ENCODE measurements at regions not wholly inside any gene's neighbourhood (a gene's known extent, or its start where the extent isn't known, plus 50 kb on each side); places are given as distances from the start of the nearest gene placed in this dataset.

- Histone ChIP-seq H3F3A (ENCODE audit: insufficient read depth, low read length) (no peaks in the 10 kb centered on the region), H3K9me2 (replicated peaks; ENCODE audit: insufficient read depth, low read length) (no peaks in the 10 kb centered on the region), H3K4me1 (ENCODE audit: low read length) (no peaks in the 10 kb centered on the region), H3K36me3 (replicated peaks; ENCODE audit: insufficient read depth, low read length) (no peaks in the 10 kb centered on the region), H3K27ac (ENCODE audit: low read length) (no peak overlapping the region), H3K4me2 (ENCODE audit: low read depth, low read length) (no peak overlapping the region), H3K27me3 (replicated peaks; ENCODE audit: insufficient read depth, low read length) (no peaks in the 10 kb centered on the region), H4K20me1 (ENCODE audit: insufficient read depth, low read length) (no peaks in the 10 kb centered on the region), H3K79me2 (ENCODE audit: low read length) (no peaks in the 10 kb centered on the region), H2AFZ (ENCODE audit: low read length) (no peak overlapping the region), H3K4me3 (ENCODE audit: low read length) (no peak overlapping the region), H3K9me3 (replicated peaks; ENCODE audit: insufficient read depth, low read length) (no peaks in the 10 kb centered on the region), H3K9ac (ENCODE audit: low read length) (no peak overlapping the region)
- DNase-seq = no peak
- TF ChIP-seq EZH2 (optimal IDR thresholded peaks at IDR 0.05; ENCODE audit: low read depth, low read length) (no peak), EZH2phosphoT487 (IDR thresholded peaks at IDR 0.05; ENCODE audit: low read length) (no peak), CTCF (IDR thresholded peaks at IDR 0.05; ENCODE audit: low read length) (no peak)
Measured at GRCh38 chr9:79041266-79041665, 530.5 kb upstream of the TLE4 start.

GRCh38 chr9:79043916-79044315 is 527.8 kb upstream of the TLE4 start:
- no peaks in the 10 kb centered on the region for H3K9me2 ChIP-seq (replicated peaks; ENCODE audit: insufficient read depth, low read length)
- no peaks in the 10 kb centered on the region for H4K20me1 ChIP-seq (ENCODE audit: insufficient read depth, low read length)
- TF ChIP-seq CTCF (IDR thresholded peaks at IDR 0.05; ENCODE audit: low read length) (no peak), EZH2 (optimal IDR thresholded peaks at IDR 0.05; ENCODE audit: low read depth, low read length) (no peak)
- no peaks in the 10 kb centered on the region for H3K36me3 ChIP-seq (replicated peaks; ENCODE audit: insufficient read depth, low read length)
- no peaks in the 10 kb centered on the region for H3F3A ChIP-seq (ENCODE audit: insufficient read depth, low read length)
- no peak for DNase-seq
- no peaks in the 10 kb centered on the region for H3K27me3 ChIP-seq (replicated peaks; ENCODE audit: insufficient read depth, low read length)
- H3K4me2 ChIP-seq (ENCODE audit: low read depth, low read length) = no peak overlapping the region
- no peaks in the 10 kb centered on the region for H3K79me2 ChIP-seq (ENCODE audit: low read length)
- no peaks in the 10 kb centered on the region for H3K4me1 ChIP-seq (ENCODE audit: low read length)
- H3K9ac ChIP-seq (ENCODE audit: low read length) = no peak overlapping the region
- no peak overlapping the region for H2AFZ ChIP-seq (ENCODE audit: low read length)
- H3K4me3 ChIP-seq (ENCODE audit: low read length) = no peak overlapping the region
- H3K9me3 ChIP-seq (replicated peaks; ENCODE audit: insufficient read depth, low read length) = no peaks in the 10 kb centered on the region
- no peak overlapping the region for H3K27ac ChIP-seq (ENCODE audit: low read length)

- Histone ChIP-seq H3F3A (ENCODE audit: insufficient read depth, low read length) (no peaks in the 10 kb centered on the region), H2AFZ (ENCODE audit: low read length) (no peak overlapping the region), H3K9me2 (replicated peaks; ENCODE audit: insufficient read depth, low read length) (no peaks in the 10 kb centered on the region), H3K36me3 (replicated peaks; ENCODE audit: insufficient read depth, low read length) (no peaks in the 10 kb centered on the region), H4K20me1 (ENCODE audit: insufficient read depth, low read length) (no peaks in the 10 kb centered on the region), H3K79me2 (ENCODE audit: low read length) (no peaks in the 10 kb centered on the region), H3K9me3 (replicated peaks; ENCODE audit: insufficient read depth, low read length) (no peaks in the 10 kb centered on the region), H3K27ac (ENCODE audit: low read length) (no peak overlapping the region), H3K4me3 (ENCODE audit: low read length) (no peak overlapping the region), H3K27me3 (replicated peaks; ENCODE audit: insufficient read depth, low read length) (no peaks in the 10 kb centered on the region), H3K4me2 (ENCODE audit: low read depth, low read length) (no peak overlapping the region), H3K4me1 (ENCODE audit: low read length) (no peaks in the 10 kb centered on the region), H3K9ac (ENCODE audit: low read length) (no peak overlapping the region)
- no peak for DNase-seq
- no peak for TF ChIP-seq EZH2 (optimal IDR thresholded peaks at IDR 0.05; ENCODE audit: low read depth, low read length)
- TF ChIP-seq EZH2phosphoT487 (IDR thresholded peaks at IDR 0.05; ENCODE audit: low read length) = no peak
- TF ChIP-seq CTCF (IDR thresholded peaks at IDR 0.05; ENCODE audit: low read length) = no peak
Measured at GRCh38 chr9:79046401-79046800, 525.4 kb upstream of the TLE4 start.
